Kidney (tissue), 13 donors: ENCODE measurements at regions not wholly inside any gene's neighbourhood (a gene's known extent, or its start where the extent isn't known, plus 50 kb on each side); places are given as distances from the start of the nearest gene placed in this dataset.

Experiments used
- DNase-seq, 5 donors: peaks; one replicate each; pipeline ENCODE4 v3.0.0-alpha.2; 2013 to 2020
- FAIRE-seq: peaks from 2 replicates; lab custom pipeline; 2012; peaks lifted over from hg19 to GRCh38; lab: Jason Lieb, UNC
- H3K27ac ChIP-seq, 2 donors: one replicate each; pipeline ENCODE4 v1.7.0; 2013; ENCODE audit warnings: low read depth in 2 of 2, low read length in 2 of 2, inconsistent platforms in 1 of 2
- H3K27me3 ChIP-seq: one replicate; pipeline ENCODE4 v1.7.1; 2013; ENCODE audit warnings: low read length, inconsistent platforms; ENCODE audit not compliant: control insufficient read depth, insufficient read depth
- H3K36me3 ChIP-seq, 3 donors: one replicate each; pipeline versions ENCODE4 v1.7.0 to v1.7.1; 2013; ENCODE audit warnings: low read length in 3 of 3, control low read depth in 1 of 3, inconsistent platforms in 1 of 3; ENCODE audit not compliant: insufficient read depth in 3 of 3, control insufficient read depth in 2 of 3
- H3K4me1 ChIP-seq, 3 donors: one replicate each; pipeline versions ENCODE4 v1.7.0 to v1.7.1; 2013; ENCODE audit warnings: low read length in 3 of 3, inconsistent platforms in 1 of 3, low read depth in 1 of 3; ENCODE audit not compliant: control insufficient read depth in 2 of 3, insufficient read depth in 2 of 3
- H3K4me3 ChIP-seq, 3 donors: one replicate each; pipeline versions ENCODE4 v1.7.0 to v1.8.1; 2013; ENCODE audit warnings: low read length in 3 of 3, control low read depth in 1 of 3, inconsistent platforms in 1 of 3
- H3K9ac ChIP-seq, 3 donors: one replicate each; pipeline versions ENCODE4 v1.7.0 to v1.7.1; 2013; ENCODE audit warnings: low read length in 3 of 3, control low read depth in 1 of 3, inconsistent platforms in 1 of 3
- H3K9me3 ChIP-seq, 3 donors: one replicate each; pipeline versions ENCODE4 v1.7.0 to v1.7.1; 2013; ENCODE audit warnings: low read length in 3 of 3, control low read depth in 1 of 3, inconsistent platforms in 1 of 3; ENCODE audit not compliant: control insufficient read depth in 2 of 3, insufficient read depth in 1 of 3
- CTCF ChIP-seq: IDR thresholded peaks from 3 replicates; pipeline ENCODE4 v1.5.1; 2012; ENCODE audit warnings: mild to moderate bottlenecking, moderate library complexity, borderline replicate concordance; ENCODE audit not compliant: insufficient read depth; ENCODE audit errors: extremely low read depth
- intact Hi-C: fragments of 100-400 bp; cut with DNase I; formaldehyde crosslinking; loops from one replicate; pipeline ENCODE4 v1.11.1; 2022
- donor health status: control.
- donor health status: control.
- donor health status: control.
- donor health status: control.
- donor health status: control.
- donor health status: DM: yes; HTN: yes; CAD: no.
- donor health status: Normal renal cell carcinoma (clear cell type).

DNA sequence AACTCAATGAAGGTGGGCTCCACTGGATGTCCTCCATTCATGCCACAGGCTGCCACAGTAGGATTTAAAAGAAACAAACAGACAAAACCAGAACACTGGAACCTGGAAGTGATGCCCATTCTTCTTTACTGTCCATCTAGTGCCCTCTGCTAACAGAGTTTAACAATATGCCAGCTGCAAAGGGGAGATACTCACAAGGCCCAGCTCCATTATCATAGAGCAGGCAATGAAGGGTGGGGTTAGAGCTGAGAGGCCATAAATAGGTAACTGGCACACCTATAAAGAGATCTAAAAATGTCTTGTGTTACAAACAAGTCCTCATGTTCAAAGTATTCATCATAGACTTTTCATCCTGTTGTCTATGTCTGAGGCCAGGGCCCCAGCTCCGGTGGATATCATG lies 75.6 kb downstream of the SOD2 start:
- Histone ChIP-seq H3K36me3 (no peaks in the 10 kb centered on the region), H3K9me3 (peaks cover 0 to 13% (median 0%) of the 10 kb centered on the region in 3 donors), H3K4me3 (no peak overlapping the region), H3K4me1 (no peaks in the 10 kb centered on the region), H3K27me3 (no peaks in the 10 kb centered on the region), H3K27ac (no peak overlapping the region), H3K9ac (no peak overlapping the region)
- FAIRE-seq (no peak), DNase-seq (no peak)
- TF ChIP-seq CTCF, result no peak
- intact Hi-C loops, result no loop called here

DNA sequence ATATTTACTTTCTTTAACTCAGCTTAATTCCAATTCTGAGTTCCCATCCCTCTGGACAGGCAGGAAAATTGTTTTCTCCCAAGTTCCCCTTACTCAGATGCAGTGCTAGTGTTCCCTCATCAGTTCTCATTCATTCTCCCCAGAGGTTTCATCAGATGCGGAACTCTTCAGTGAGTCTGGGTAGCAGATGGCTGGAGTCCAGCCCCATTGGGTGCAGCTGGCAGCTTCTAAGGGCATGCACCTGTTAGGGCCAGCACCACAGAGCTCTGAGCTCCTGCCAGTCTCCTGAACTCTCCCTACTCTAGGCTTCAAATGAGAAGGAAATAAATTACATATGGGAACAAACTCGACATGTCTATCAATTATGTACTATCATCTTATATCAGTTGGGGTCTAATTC lies 76.6 kb downstream of the SOD2 start:
- Histone ChIP-seq H3K9ac (no peak overlapping the region), H3K27me3 (no peaks in the 10 kb centered on the region), H3K9me3 (peaks cover 0 to 13% (median 0%) of the 10 kb centered on the region in 3 donors), H3K36me3 (no peaks in the 10 kb centered on the region), H3K27ac (no peak overlapping the region), H3K4me3 (no peak overlapping the region), H3K4me1 (no peaks in the 10 kb centered on the region)
- intact Hi-C loops, result no loop called here
- TF ChIP-seq CTCF, result no peak
- no peak for DNase-seq
- FAIRE-seq, result no peak

GRCh38 chr6:159615918-159616317 lies 77.1 kb downstream of the SOD2 start:
- no peak for DNase-seq
- H3K9ac ChIP-seq, result no peak overlapping the region
- no peak for TF ChIP-seq CTCF
- H3K36me3 ChIP-seq, result no peaks in the 10 kb centered on the region
- no peak overlapping the region for H3K4me3 ChIP-seq
- peaks cover 0 to 13% (median 0%) of the 10 kb centered on the region in 3 donors for H3K9me3 ChIP-seq
- intact Hi-C loops, result no loop called here
- H3K4me1 ChIP-seq, result no peaks in the 10 kb centered on the region
- no peak overlapping the region for H3K27ac ChIP-seq
- FAIRE-seq, result no peak
- no peaks in the 10 kb centered on the region for H3K27me3 ChIP-seq

- no peaks in the 10 kb centered on the region for H3K36me3 ChIP-seq
- intact Hi-C loops, result no loop called here
- H3K9ac ChIP-seq, result no peak overlapping the region
- DNase-seq, result no peak
- no peak for TF ChIP-seq CTCF
- no peaks in the 10 kb centered on the region for H3K4me1 ChIP-seq
- no peak for FAIRE-seq
- peaks cover 0 to 5% (median 0%) of the 10 kb centered on the region in 3 donors for H3K9me3 ChIP-seq
- H3K27me3 ChIP-seq, result no peaks in the 10 kb centered on the region
- no peak overlapping the region for H3K27ac ChIP-seq
- no peak overlapping the region for H3K4me3 ChIP-seq
These were observed 82.2 kb downstream of the SOD2 start for GRCh38 chr6:159610881-159611280.
